Panc1 (cell line): ENCODE measurements at regions not wholly inside any gene's neighbourhood (a gene's known extent, or its start where the extent isn't known, plus 50 kb on each side); places are given as distances from the start of the nearest gene placed in this dataset.

Experiments
- ATAC-seq: fragments of 200-7000 bp; cut with Tn5 transposase; 2 replicates; pipeline ENCODE4 v1.9.1; 2020; ENCODE audit warnings: mild to moderate bottlenecking, moderate library complexity
- BruUV-seq: library from RNA; stranded (reverse); fragments of 400-500 nt; replicated peaks from 2 replicates; lab custom pipeline; 2021; lab: Mats Ljungman, UMichigan
- CTCF ChIA-PET: fragments of 300-600 bp; sonication (Branson Sonifier 250); formaldehyde crosslinking; loops from one replicate; lab custom pipeline; 2022; ENCODE audit warnings: antibody characterized with exemption; lab: Charles Lee
- POLR2A ChIA-PET: fragments of 300-600 bp; sonication (Branson Sonifier 250); formaldehyde crosslinking; loops from one replicate; lab custom pipeline; 2022; ENCODE audit warnings: antibody characterized with exemption; lab: Charles Lee
- DNase-seq: peaks from one replicate; pipeline ENCODE4 v3.0.0-alpha.2; 2010; ENCODE audit warnings: low read depth, low spot score
- H3K27ac ChIP-seq: 2 replicates; pipeline ENCODE4 v1.5.1; 2011; ENCODE audit warnings: mild to moderate bottlenecking, low read length, inconsistent platforms
- H3K27me3 ChIP-seq: fragments of 200-500 bp; sonication (Bioruptor generic); 2 replicates; pipeline ENCODE4 v1.6.0; 2014; ENCODE audit warnings: low read length, inconsistent platforms; ENCODE audit not compliant: control insufficient read depth, insufficient read depth
- H3K36me3 ChIP-seq: fragments of 200-500 bp; sonication (Bioruptor generic); 2 replicates; pipeline ENCODE4 v1.5.1; 2014; ENCODE audit warnings: inconsistent platforms, mild to moderate bottlenecking, low read length, moderate library complexity; ENCODE audit not compliant: control insufficient read depth, insufficient read depth
- H3K4me1 ChIP-seq: 2 replicates; pipeline ENCODE4 v1.5.1; 2011; ENCODE audit warnings: inconsistent platforms, mild to moderate bottlenecking, low read length, moderate library complexity; ENCODE audit not compliant: control insufficient read depth, insufficient read depth
- H3K4me3 ChIP-seq, 2 experiments: 2 replicates each; pipeline ENCODE4 v1.5.1; 2011 to 2012; ENCODE audit warnings: low read depth in 2 of 2, low read length in 2 of 2, mild to moderate bottlenecking in 2 of 2, inconsistent platforms in 1 of 2, moderate library complexity in 1 of 2
- H3K9me3 ChIP-seq: fragments of 200-500 bp; sonication (Bioruptor generic); 2 replicates; pipeline ENCODE4 v1.5.1; 2014; ENCODE audit warnings: low read depth, mild to moderate bottlenecking, inconsistent platforms, low read length, moderate library complexity; ENCODE audit not compliant: control insufficient read depth, insufficient read depth
- POLR2AphosphoS5 ChIP-seq: IDR thresholded peaks from 2 replicates; pipeline ENCODE4 v1.6.1; 2012; ENCODE audit warnings: mild to moderate bottlenecking, low read depth, low read length, moderate library complexity
- SIN3A ChIP-seq: IDR thresholded peaks from 2 replicates; pipeline ENCODE4 v1.6.1; 2012; ENCODE audit warnings: low read depth, mild to moderate bottlenecking, low read length, moderate library complexity, borderline replicate concordance; ENCODE audit not compliant: insufficient read depth
- TCF7L2 ChIP-seq: IDR thresholded peaks from 2 replicates; pipeline ENCODE4 v1.6.1; 2011; ENCODE audit warnings: mild to moderate bottlenecking, low read depth, low read length, inconsistent platforms
- in situ Hi-C: cut with HindIII; loops from 2 replicates; pipeline ENCODE4 v1.10.0; 2016; ENCODE audit warnings: low sequenced_read_pairs, low pct_unique_long_range_greater_than_20kb
- intact Hi-C: fragments of 100-400 bp; cut with micrococcal nuclease; formaldehyde crosslinking; loops from one replicate; pipeline ENCODE4 v1.10.0; 2022; ENCODE audit not compliant: unreplicated experiment
- TF ChIP-seq, protein P1 (sequence below), 2 experiments: IDR thresholded peaks; 2 replicates each; pipeline ENCODE4 v1.6.1; 2011 to 2012; ENCODE audit warnings: low read depth in 2 of 2, control low read depth in 1 of 2, low read length in 1 of 2, mild to moderate bottlenecking in 1 of 2, moderate library complexity in 1 of 2; ENCODE audit not compliant: insufficient read depth in 1 of 2
- TF ChIP-seq, protein P2 (sequence below): fragments of 450-650 bp; IDR thresholded peaks from 2 replicates; pipeline ENCODE4 v1.5.1; 2017; ENCODE audit warnings: mild to moderate bottlenecking

DNA sequence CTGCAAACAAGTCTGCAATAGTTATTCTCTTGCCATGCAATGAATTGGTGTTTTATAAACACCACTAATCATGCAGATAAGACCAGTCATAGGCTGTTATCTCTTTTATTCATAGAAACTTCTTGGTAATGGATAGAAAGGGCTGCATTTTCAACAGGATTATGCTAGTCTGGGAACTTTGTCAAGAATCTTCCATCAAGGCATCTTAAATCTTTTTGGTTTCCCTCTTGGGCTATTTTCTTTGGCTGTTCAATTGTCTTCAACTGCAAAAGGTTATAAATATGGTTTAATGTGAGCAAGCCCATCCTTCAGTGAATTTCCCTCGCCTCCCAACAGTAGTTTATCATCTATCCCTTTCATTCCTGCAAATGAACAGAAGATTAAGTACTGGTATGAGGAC, 59.0 kb upstream of the MINAR1 start:
- no TSS peak for BruUV-seq
- intact Hi-C loops: no loop called here
- ChIA-PET CTCF (no interaction called here), POLR2A (no interaction called here)
- no peaks in the 10 kb centered on the region for H3K4me1 ChIP-seq
- H3K9me3 ChIP-seq: no peaks in the 10 kb centered on the region
- H3K27ac ChIP-seq: no peak overlapping the region
- H3K36me3 ChIP-seq: no peaks in the 10 kb centered on the region
- in situ Hi-C loops: no loop called here
- H3K27me3 ChIP-seq: no peaks in the 10 kb centered on the region
- ATAC-seq: no peak
- no peak for DNase-seq
- H3K4me3 ChIP-seq: no peak overlapping the region
- TF ChIP-seq, protein P1, sequence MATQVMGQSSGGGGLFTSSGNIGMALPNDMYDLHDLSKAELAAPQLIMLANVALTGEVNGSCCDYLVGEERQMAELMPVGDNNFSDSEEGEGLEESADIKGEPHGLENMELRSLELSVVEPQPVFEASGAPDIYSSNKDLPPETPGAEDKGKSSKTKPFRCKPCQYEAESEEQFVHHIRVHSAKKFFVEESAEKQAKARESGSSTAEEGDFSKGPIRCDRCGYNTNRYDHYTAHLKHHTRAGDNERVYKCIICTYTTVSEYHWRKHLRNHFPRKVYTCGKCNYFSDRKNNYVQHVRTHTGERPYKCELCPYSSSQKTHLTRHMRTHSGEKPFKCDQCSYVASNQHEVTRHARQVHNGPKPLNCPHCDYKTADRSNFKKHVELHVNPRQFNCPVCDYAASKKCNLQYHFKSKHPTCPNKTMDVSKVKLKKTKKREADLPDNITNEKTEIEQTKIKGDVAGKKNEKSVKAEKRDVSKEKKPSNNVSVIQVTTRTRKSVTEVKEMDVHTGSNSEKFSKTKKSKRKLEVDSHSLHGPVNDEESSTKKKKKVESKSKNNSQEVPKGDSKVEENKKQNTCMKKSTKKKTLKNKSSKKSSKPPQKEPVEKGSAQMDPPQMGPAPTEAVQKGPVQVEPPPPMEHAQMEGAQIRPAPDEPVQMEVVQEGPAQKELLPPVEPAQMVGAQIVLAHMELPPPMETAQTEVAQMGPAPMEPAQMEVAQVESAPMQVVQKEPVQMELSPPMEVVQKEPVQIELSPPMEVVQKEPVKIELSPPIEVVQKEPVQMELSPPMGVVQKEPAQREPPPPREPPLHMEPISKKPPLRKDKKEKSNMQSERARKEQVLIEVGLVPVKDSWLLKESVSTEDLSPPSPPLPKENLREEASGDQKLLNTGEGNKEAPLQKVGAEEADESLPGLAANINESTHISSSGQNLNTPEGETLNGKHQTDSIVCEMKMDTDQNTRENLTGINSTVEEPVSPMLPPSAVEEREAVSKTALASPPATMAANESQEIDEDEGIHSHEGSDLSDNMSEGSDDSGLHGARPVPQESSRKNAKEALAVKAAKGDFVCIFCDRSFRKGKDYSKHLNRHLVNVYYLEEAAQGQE (IDR thresholded peaks at IDR 0.05; ENCODE audit: insufficient read depth in 1 of 2, low read depth in 2 of 2, low read length in 1 of 2): no peak

DNA sequence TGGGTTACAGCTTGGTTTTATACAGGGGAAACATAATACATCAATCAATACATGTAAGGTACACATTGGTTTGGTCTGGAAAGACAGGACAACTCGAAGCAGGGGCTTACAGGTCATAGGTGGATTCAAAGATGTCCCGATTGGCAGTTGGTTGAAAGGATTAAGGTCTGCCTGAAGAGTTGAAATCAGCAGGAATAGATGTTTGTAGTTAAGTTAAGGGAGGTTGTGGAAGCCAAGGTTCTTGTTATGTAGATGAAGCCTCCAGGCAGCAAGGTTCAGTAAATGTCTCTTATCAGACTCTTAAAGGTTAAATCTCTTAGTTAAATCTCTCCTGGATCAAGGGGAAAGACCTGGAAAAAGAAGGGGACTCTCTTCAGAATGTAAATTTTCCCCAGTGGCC, 58.4 kb upstream of the MINAR1 start:
- ATAC-seq: no peak
- no peaks in the 10 kb centered on the region for H3K36me3 ChIP-seq
- CTCF ChIA-PET: no interaction called here

More for the DNA sequence above, 58.4 kb upstream of the MINAR1 start:
- Histone ChIP-seq H3K9me3 (no peaks in the 10 kb centered on the region), H3K4me3 (no peak overlapping the region), H3K27me3 (no peaks in the 10 kb centered on the region), H3K4me1 (no peaks in the 10 kb centered on the region), H3K27ac (no peak overlapping the region)
- in situ Hi-C loops (no loop called here), intact Hi-C loops (no loop called here)
- no TSS peak for BruUV-seq
- POLR2A ChIA-PET: no interaction called here
- TF ChIP-seq, protein P2, sequence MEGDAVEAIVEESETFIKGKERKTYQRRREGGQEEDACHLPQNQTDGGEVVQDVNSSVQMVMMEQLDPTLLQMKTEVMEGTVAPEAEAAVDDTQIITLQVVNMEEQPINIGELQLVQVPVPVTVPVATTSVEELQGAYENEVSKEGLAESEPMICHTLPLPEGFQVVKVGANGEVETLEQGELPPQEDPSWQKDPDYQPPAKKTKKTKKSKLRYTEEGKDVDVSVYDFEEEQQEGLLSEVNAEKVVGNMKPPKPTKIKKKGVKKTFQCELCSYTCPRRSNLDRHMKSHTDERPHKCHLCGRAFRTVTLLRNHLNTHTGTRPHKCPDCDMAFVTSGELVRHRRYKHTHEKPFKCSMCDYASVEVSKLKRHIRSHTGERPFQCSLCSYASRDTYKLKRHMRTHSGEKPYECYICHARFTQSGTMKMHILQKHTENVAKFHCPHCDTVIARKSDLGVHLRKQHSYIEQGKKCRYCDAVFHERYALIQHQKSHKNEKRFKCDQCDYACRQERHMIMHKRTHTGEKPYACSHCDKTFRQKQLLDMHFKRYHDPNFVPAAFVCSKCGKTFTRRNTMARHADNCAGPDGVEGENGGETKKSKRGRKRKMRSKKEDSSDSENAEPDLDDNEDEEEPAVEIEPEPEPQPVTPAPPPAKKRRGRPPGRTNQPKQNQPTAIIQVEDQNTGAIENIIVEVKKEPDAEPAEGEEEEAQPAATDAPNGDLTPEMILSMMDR: no peak
- TF ChIP-seq TCF7L2 (no peak), SIN3A (no peak), POLR2AphosphoS5 (no peak)
- TF ChIP-seq, protein P1 (IDR thresholded peaks at IDR 0.05; ENCODE audit: insufficient read depth in 1 of 2, low read depth in 2 of 2, low read length in 1 of 2): no peak
- DNase-seq: no peak
